H9 (cell line): ENCODE measurements at regions not wholly inside any gene's neighbourhood (a gene's known extent, or its start where the extent isn't known, plus 50 kb on each side); places are given as distances from the start of the nearest gene placed in this dataset.

ENCODE experiments used
- DNase-seq: peaks from one replicate; pipeline ENCODE4 v3.0.0-alpha.2; 2017
- H2AFZ ChIP-seq: one replicate; pipeline ENCODE4 v1.6.1; 2013; ENCODE audit warnings: mild to moderate bottlenecking, low read length, control low read depth, moderate library complexity
- H2AK5ac ChIP-seq: 2 replicates; pipeline ENCODE4 v1.6.1; 2013; ENCODE audit warnings: low read length, control low read depth, mixed read lengths; ENCODE audit not compliant: insufficient read length
- H2BK120ac ChIP-seq: one replicate; pipeline ENCODE4 v1.6.1; 2013; ENCODE audit warnings: low read depth, mild to moderate bottlenecking, low read length, control low read depth, inconsistent platforms; ENCODE audit not compliant: poor library complexity, severe bottlenecking
- H2BK12ac ChIP-seq: 2 replicates; pipeline ENCODE4 v1.6.1; 2013; ENCODE audit warnings: low read length, control low read depth, mixed read lengths, low read depth; ENCODE audit not compliant: insufficient read length
- H2BK15ac ChIP-seq: 2 replicates; pipeline ENCODE4 v1.6.1; 2013; ENCODE audit warnings: low read depth, low read length, control low read depth
- H2BK20ac ChIP-seq: one replicate; pipeline ENCODE4 v1.6.1; 2013; ENCODE audit warnings: low read depth, mild to moderate bottlenecking, low read length, control low read depth, inconsistent platforms; ENCODE audit not compliant: poor library complexity, severe bottlenecking
- H2BK5ac ChIP-seq: 2 replicates; pipeline ENCODE4 v1.6.1; 2013; ENCODE audit warnings: low read length, control low read depth, mixed read lengths; ENCODE audit not compliant: insufficient read length
- H3K14ac ChIP-seq: 2 replicates; pipeline ENCODE4 v1.6.1; 2013; ENCODE audit warnings: low read length, control low read depth; ENCODE audit not compliant: insufficient read depth
- H3K18ac ChIP-seq: 2 replicates; pipeline ENCODE4 v1.6.1; 2013; ENCODE audit warnings: low read depth, mild to moderate bottlenecking, mixed read lengths, low read length, control low read depth; ENCODE audit not compliant: insufficient read length
- H3K23ac ChIP-seq: 2 replicates; pipeline ENCODE4 v1.6.1; 2013; ENCODE audit warnings: low read length, control low read depth, mixed read lengths, low read depth; ENCODE audit not compliant: insufficient read length
- H3K23me2 ChIP-seq: 2 replicates; pipeline ENCODE4 v1.6.1; 2013; ENCODE audit warnings: low read depth, mild to moderate bottlenecking, mixed read lengths, low read length, control low read depth; ENCODE audit not compliant: insufficient read length, poor library complexity, severe bottlenecking
- H3K27ac ChIP-seq: 2 replicates; pipeline ENCODE4 v1.5.1; 2013; ENCODE audit warnings: low read length, control low read depth, mixed read lengths, low read depth; ENCODE audit not compliant: insufficient read length
- H3K27me3 ChIP-seq: 2 replicates; pipeline ENCODE4 v1.6.1; 2013; ENCODE audit warnings: low read length, control low read depth, inconsistent platforms; ENCODE audit not compliant: insufficient read depth
- H3K4ac ChIP-seq: 2 replicates; pipeline ENCODE4 v1.6.1; 2013; ENCODE audit warnings: low read depth, mild to moderate bottlenecking, control low read depth, inconsistent platforms, low read length, moderate library complexity
- H3K4me1 ChIP-seq: 2 replicates; pipeline ENCODE4 v1.6.1; 2013; ENCODE audit warnings: low read length, control low read depth, inconsistent platforms; ENCODE audit not compliant: insufficient read depth
- H3K4me2 ChIP-seq: 2 replicates; pipeline ENCODE4 v1.6.1; 2013; ENCODE audit warnings: low read length, control low read depth, mixed read lengths; ENCODE audit not compliant: insufficient read length, insufficient read depth
- H3K56ac ChIP-seq: 2 replicates; pipeline ENCODE4 v1.6.1; 2013; ENCODE audit warnings: low read depth, mild to moderate bottlenecking, mixed read lengths, low read length, control low read depth; ENCODE audit not compliant: insufficient read length
- H3K79me1 ChIP-seq: 2 replicates; pipeline ENCODE4 v1.6.1; 2013; ENCODE audit warnings: low read depth, mild to moderate bottlenecking, moderate library complexity, low read length, control low read depth, inconsistent platforms; ENCODE audit not compliant: insufficient read depth, poor library complexity, severe bottlenecking
- H3K79me2 ChIP-seq: 2 replicates; pipeline ENCODE4 v1.6.1; 2013; ENCODE audit warnings: low read length, control low read depth, inconsistent platforms; ENCODE audit not compliant: insufficient read depth
- H3K9ac ChIP-seq: 2 replicates; pipeline ENCODE4 v1.6.1; 2013; ENCODE audit warnings: low read length, control low read depth, mixed read lengths; ENCODE audit not compliant: insufficient read length; ENCODE audit errors: extremely low read depth
- H3K9me3 ChIP-seq: one replicate; pipeline ENCODE4 v1.6.1; 2013; ENCODE audit warnings: low read depth, low read length, inconsistent platforms; ENCODE audit not compliant: control insufficient read depth
- H3T11ph ChIP-seq: one replicate; pipeline ENCODE4 v1.6.1; 2013; ENCODE audit warnings: mild to moderate bottlenecking, low read length, control low read depth, inconsistent platforms
- H4K20me1 ChIP-seq: one replicate; pipeline ENCODE4 v1.6.1; 2013; ENCODE audit not compliant: control insufficient read depth, insufficient read length, insufficient read depth
- H4K5ac ChIP-seq: 2 replicates; pipeline ENCODE4 v1.6.1; 2013; ENCODE audit warnings: low read depth, mild to moderate bottlenecking, mixed read lengths, low read length, control low read depth; ENCODE audit not compliant: insufficient read length
- H4K8ac ChIP-seq: replicated peaks from 2 replicates; pipeline ENCODE4 v1.6.1; 2013; ENCODE audit warnings: low read length, control low read depth, mixed read lengths, low read depth; ENCODE audit not compliant: insufficient read length
- H4K91ac ChIP-seq: 2 replicates; pipeline ENCODE4 v1.6.1; 2013; ENCODE audit warnings: low read depth, mild to moderate bottlenecking, moderate library complexity, mixed read lengths, low read length, control low read depth; ENCODE audit not compliant: insufficient read length
- H3K27ac Mint-ChIP-seq, 3 experiments: 2 replicates in 2 of 3; 3 replicates in 1 of 3; pipeline ENCODE4 v1.8.0; 2020 to 2021; ENCODE audit warnings: mixed read lengths in 3 of 3, mild to moderate bottlenecking in 1 of 3, moderate library complexity in 1 of 3
- H3K27me3 Mint-ChIP-seq: 2 replicates; pipeline ENCODE4 v1.8.0; 2021; ENCODE audit warnings: low read depth, mild to moderate bottlenecking, moderate library complexity, mixed read lengths
- H3K36me3 Mint-ChIP-seq, 3 experiments: 2 replicates in 2 of 3; 3 replicates in 1 of 3; pipeline ENCODE4 v1.8.0; 2020 to 2021; ENCODE audit warnings: low read depth in 3 of 3, mixed read lengths in 3 of 3; ENCODE audit not compliant: insufficient read depth in 1 of 3
- H3K4me1 Mint-ChIP-seq, 2 experiments: 2 replicates each; pipeline ENCODE4 v1.8.0; 2020; ENCODE audit warnings: mixed read lengths in 2 of 2
- H3K4me3 Mint-ChIP-seq, 2 experiments: 2 replicates in 1 of 2; 3 replicates in 1 of 2; pipeline ENCODE4 v1.8.0; 2020 to 2021; ENCODE audit warnings: mild to moderate bottlenecking in 2 of 2, mixed read lengths in 2 of 2, moderate library complexity in 1 of 2
- H3K9me3 Mint-ChIP-seq, 2 experiments: 2 replicates in 1 of 2; 3 replicates in 1 of 2; pipeline ENCODE4 v1.8.0; 2020; ENCODE audit warnings: mild to moderate bottlenecking in 2 of 2, mixed read lengths in 2 of 2, moderate library complexity in 1 of 2
- CTCF ChIP-seq: fragments of 200-600 bp; sonication (generic); conservative IDR thresholded peaks from 3 replicates; pipeline ENCODE4 v1.8.0; 2021; ENCODE audit warnings: antibody characterized with exemption, mild to moderate bottlenecking
- WGBS: extraction: QIAGEN DNeasy Blood & Tissue Kit; methylation state at CpG from one replicate; pipeline ENCODE4 v1.1.7; 2013; ENCODE audit warnings: missing lambda C conversion rate, low lambda C conversion rate, mixed read lengths; ENCODE audit not compliant: insufficient read length; ENCODE audit errors: extremely low coverage; 5-methylcytosine and 5-hydroxymethylcytosine counted together

- no peak overlapping the region for H3K27ac ChIP-seq
- no peak overlapping the region for H3K56ac ChIP-seq
- H3K4me1 ChIP-seq, result no peaks in the 10 kb centered on the region
- Mint-ChIP-seq H3K36me3 (no peaks in the 10 kb centered on the region), H3K4me1 (0 out of 4 replicates have a peak, but pooled peaks cover 0 to 2% of the 10 kb centered on the region in 2 experiments), H3K4me3 (no peak overlapping the region), H3K9me3 (no peaks in the 10 kb centered on the region), H3K27ac (no peak overlapping the region; a peak in 1 of 7 replicates), H3K27me3 (peaks cover 1% of the 10 kb centered on the region)
- no peak overlapping the region for H3K18ac ChIP-seq
- H2BK15ac ChIP-seq, result no peak overlapping the region
- no peaks in the 10 kb centered on the region for H3K79me2 ChIP-seq
- no peak overlapping the region for H3K14ac ChIP-seq
- DNase-seq, result no peak
- no peak overlapping the region for H3T11ph ChIP-seq
- no peak overlapping the region for H4K91ac ChIP-seq
- WGBS, result no CpG with 5 or more reads among the region's 4 CpGs
- H3K9ac ChIP-seq, result no peak overlapping the region
- H3K27me3 ChIP-seq, result no peaks in the 10 kb centered on the region
- H2BK5ac ChIP-seq, result no peak overlapping the region
- no peak overlapping the region for H2AK5ac ChIP-seq
- no peaks in the 10 kb centered on the region for H4K20me1 ChIP-seq
- no peak overlapping the region for H4K5ac ChIP-seq
- no peak overlapping the region for H2BK12ac ChIP-seq
- H3K23ac ChIP-seq, result no peak overlapping the region
- no peak for TF ChIP-seq CTCF
- no peak overlapping the region for H3K4me2 ChIP-seq
- no peak overlapping the region for H2BK20ac ChIP-seq
- no peak overlapping the region for H2BK120ac ChIP-seq
- H3K23me2 ChIP-seq, result no peaks in the 10 kb centered on the region
- no peak overlapping the region for H2AFZ ChIP-seq
- no peaks in the 10 kb centered on the region for H3K79me1 ChIP-seq
- H3K9me3 ChIP-seq, result no peaks in the 10 kb centered on the region
- H4K8ac ChIP-seq, result no peak overlapping the region
- H3K4ac ChIP-seq, result no peak overlapping the region
These were observed 91.6 kb downstream of the TBX19 start for GRCh38 chr1:168372307-168372706.
